ENCODE measurements at regions not wholly inside any gene's neighbourhood (a gene's known extent, or its start where the extent isn't known, plus 50 kb on each side); places are given as distances from the start of the nearest gene placed in this dataset.

DNA sequence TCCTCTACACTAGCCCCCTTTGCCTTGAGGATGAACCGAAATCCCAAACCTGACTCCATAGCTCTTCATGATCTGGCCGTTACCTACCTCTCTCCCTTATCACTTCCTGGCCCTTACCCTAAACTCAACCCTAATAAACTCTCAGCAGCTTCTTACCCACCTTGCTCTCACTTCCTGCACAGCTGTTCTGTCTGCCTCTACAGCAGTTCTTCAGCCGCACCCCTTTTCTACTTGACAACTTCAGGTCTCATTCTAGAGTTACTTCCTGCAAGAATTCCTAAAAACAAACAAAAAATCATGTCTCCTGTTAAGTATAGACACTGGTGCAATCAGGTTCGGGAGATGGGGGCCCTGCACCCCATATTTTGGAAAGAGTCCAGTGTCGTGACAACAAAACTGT, 239.9 kb upstream of the CELF2 start:
- H3K18ac ChIP-seq (ENCODE audit: low read length), result no peak overlapping the region
- no peak overlapping the region for H3K9ac ChIP-seq (ENCODE audit: low read length)
- no peaks in the 10 kb centered on the region for H3K27me3 ChIP-seq (ENCODE audit: insufficient read depth, low read length, poor library complexity)
- H3K23ac ChIP-seq (ENCODE audit: low read length), result no peak overlapping the region
- H4K8ac ChIP-seq (ENCODE audit: low read depth, low read length), result no peak overlapping the region
- no peak overlapping the region for H3K4me3 ChIP-seq (ENCODE audit: low read length)
- H2BK5ac ChIP-seq (ENCODE audit: low read length), result no peak overlapping the region
- no peak overlapping the region for H2BK120ac ChIP-seq (ENCODE audit: low read depth, low read length)
- H3K56ac ChIP-seq (ENCODE audit: low read length), result no peak overlapping the region
- no peak for DNase-seq
- H3K79me1 ChIP-seq (ENCODE audit: low read length), result no peaks in the 10 kb centered on the region
- no peak overlapping the region for H3K4me2 ChIP-seq (ENCODE audit: low read length)
- H3K4ac ChIP-seq (ENCODE audit: low read depth, low read length), result no peak overlapping the region
- no CpG with 5 or more reads among the region's 5 CpGs for WGBS (ENCODE audit: extremely low coverage, insufficient coverage, low lambda C conversion rate)
- H3K4me1 ChIP-seq (ENCODE audit: control insufficient read depth, low read depth, low read length), result no peaks in the 10 kb centered on the region
- no peaks in the 10 kb centered on the region for H3K36me3 ChIP-seq (ENCODE audit: control insufficient read depth, insufficient read depth, low read length)
- no peaks in the 10 kb centered on the region for H3K79me2 ChIP-seq (ENCODE audit: control insufficient read depth, insufficient read depth, low read length)
- no peak overlapping the region for H2AK5ac ChIP-seq (ENCODE audit: low read length)
- H2BK15ac ChIP-seq (replicated peaks; ENCODE audit: low read depth), result no peak overlapping the region
- no peak overlapping the region for H4K5ac ChIP-seq (ENCODE audit: low read length)
- H3K27ac ChIP-seq (ENCODE audit: low read depth, low read length), result no peak overlapping the region

DNA sequence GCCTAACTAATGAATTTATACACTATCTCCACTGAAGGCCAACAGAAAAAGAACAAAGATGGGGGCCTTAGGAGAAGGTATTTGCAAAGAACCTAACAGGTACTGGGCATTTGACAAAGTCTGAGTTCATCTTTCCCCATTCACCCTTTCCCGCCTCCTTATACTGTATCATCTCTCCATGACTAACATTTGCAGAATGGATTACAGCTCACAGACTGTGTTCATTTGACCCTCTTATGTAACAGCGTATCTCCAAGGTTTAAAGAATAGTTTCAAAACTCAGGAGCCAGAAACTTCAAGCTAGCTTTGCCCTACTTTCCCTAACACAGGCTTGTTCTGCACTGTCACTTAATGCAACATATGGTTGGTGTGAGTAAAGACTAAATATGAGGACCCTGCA, 238.7 kb upstream of the CELF2 start:
- Histone ChIP-seq H3K23ac (ENCODE audit: low read length) (no peak overlapping the region), H2BK120ac (ENCODE audit: low read depth, low read length) (no peak overlapping the region), H2AK5ac (ENCODE audit: low read length) (no peak overlapping the region), H4K8ac (ENCODE audit: low read depth, low read length) (no peak overlapping the region), H2BK5ac (ENCODE audit: low read length) (no peak overlapping the region), H3K56ac (ENCODE audit: low read length) (no peak overlapping the region), H3K4me3 (ENCODE audit: low read length) (no peak overlapping the region), H3K4ac (ENCODE audit: low read depth, low read length) (no peak overlapping the region), H3K4me1 (ENCODE audit: control insufficient read depth, low read depth, low read length) (no peaks in the 10 kb centered on the region), H3K4me2 (ENCODE audit: low read length) (no peak overlapping the region), H3K27me3 (ENCODE audit: insufficient read depth, low read length, poor library complexity) (no peaks in the 10 kb centered on the region), H3K79me2 (ENCODE audit: control insufficient read depth, insufficient read depth, low read length) (no peaks in the 10 kb centered on the region), H4K5ac (ENCODE audit: low read length) (no peak overlapping the region), H3K27ac (ENCODE audit: low read depth, low read length) (no peak overlapping the region), H2BK15ac (replicated peaks; ENCODE audit: low read depth) (no peak overlapping the region), H3K9ac (ENCODE audit: low read length) (no peak overlapping the region), H3K18ac (ENCODE audit: low read length) (no peak overlapping the region), H3K36me3 (ENCODE audit: control insufficient read depth, insufficient read depth, low read length) (no peaks in the 10 kb centered on the region), H3K79me1 (ENCODE audit: low read length) (no peaks in the 10 kb centered on the region)
- DNase-seq, result no peak
- WGBS (ENCODE audit: extremely low coverage, insufficient coverage, low lambda C conversion rate), result no CpG with 5 or more reads among the region's 2 CpGs

DNA sequence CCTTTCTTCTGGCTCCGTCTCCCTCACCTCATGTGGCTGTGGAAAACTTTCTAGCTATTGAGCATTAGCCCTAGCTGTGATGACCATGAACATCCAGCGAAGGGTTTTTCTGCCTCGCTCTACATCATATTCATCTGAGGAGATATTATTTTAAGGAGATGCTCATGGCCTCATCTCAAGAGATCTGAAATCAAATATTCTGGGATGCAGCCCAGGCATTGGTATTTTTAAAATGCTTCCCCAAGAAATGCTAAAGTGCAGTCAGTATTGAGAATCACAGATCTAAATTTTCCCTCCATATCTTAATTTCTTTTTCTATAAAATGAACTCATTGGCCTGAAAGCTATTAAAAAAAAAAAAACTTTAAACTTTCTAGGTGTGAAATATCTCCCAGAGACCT, 238.2 kb upstream of the CELF2 start:
- no peak overlapping the region for H3K9ac ChIP-seq (ENCODE audit: low read length)
- no peaks in the 10 kb centered on the region for H3K79me1 ChIP-seq (ENCODE audit: low read length)
- no peak overlapping the region for H3K27ac ChIP-seq (ENCODE audit: low read depth, low read length)
- H2BK15ac ChIP-seq (replicated peaks; ENCODE audit: low read depth), result no peak overlapping the region
- DNase-seq, result no peak
- H3K4me2 ChIP-seq (ENCODE audit: low read length), result no peak overlapping the region
- no peaks in the 10 kb centered on the region for H3K36me3 ChIP-seq (ENCODE audit: control insufficient read depth, insufficient read depth, low read length)
- no peak overlapping the region for H2BK120ac ChIP-seq (ENCODE audit: low read depth, low read length)
- no peak overlapping the region for H3K23ac ChIP-seq (ENCODE audit: low read length)
- H3K4ac ChIP-seq (ENCODE audit: low read depth, low read length), result no peak overlapping the region
- no peaks in the 10 kb centered on the region for H3K79me2 ChIP-seq (ENCODE audit: control insufficient read depth, insufficient read depth, low read length)
- no peak overlapping the region for H4K5ac ChIP-seq (ENCODE audit: low read length)
- H2AK5ac ChIP-seq (ENCODE audit: low read length), result no peak overlapping the region
- no peaks in the 10 kb centered on the region for H3K27me3 ChIP-seq (ENCODE audit: insufficient read depth, low read length, poor library complexity)
- H3K4me1 ChIP-seq (ENCODE audit: control insufficient read depth, low read depth, low read length), result no peaks in the 10 kb centered on the region
- H3K4me3 ChIP-seq (ENCODE audit: low read length), result no peak overlapping the region
- WGBS (ENCODE audit: extremely low coverage, insufficient coverage, low lambda C conversion rate), result no CpG with 5 or more reads among the region's 3 CpGs
- H4K8ac ChIP-seq (ENCODE audit: low read depth, low read length), result no peak overlapping the region
- no peak overlapping the region for H2BK5ac ChIP-seq (ENCODE audit: low read length)
- no peak overlapping the region for H3K56ac ChIP-seq (ENCODE audit: low read length)
- no peak overlapping the region for H3K18ac ChIP-seq (ENCODE audit: low read length)

DNA sequence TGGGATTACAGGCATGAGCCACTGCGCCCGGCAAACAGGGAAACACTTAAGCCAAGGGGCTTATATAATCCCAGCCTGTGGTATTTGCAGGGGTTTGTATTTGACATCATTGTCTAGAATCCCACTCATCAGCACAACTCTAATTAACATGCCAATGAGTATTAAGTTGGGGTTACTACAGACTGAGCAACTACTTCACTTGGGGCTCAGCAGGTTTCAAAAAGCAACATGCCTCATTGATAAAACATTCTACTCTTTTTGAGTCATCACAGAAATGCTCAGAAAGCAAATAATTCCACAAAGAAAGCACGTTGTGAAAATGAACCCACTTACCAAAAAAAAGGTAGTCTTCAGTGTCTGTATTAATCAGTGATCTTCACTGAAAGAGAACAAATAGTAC, 236.9 kb upstream of the CELF2 start:
- Histone ChIP-seq H3K4me2 (ENCODE audit: low read length) (no peak overlapping the region), H2AK5ac (ENCODE audit: low read length) (no peak overlapping the region), H3K4me3 (ENCODE audit: low read length) (no peak overlapping the region), H3K9ac (ENCODE audit: low read length) (no peak overlapping the region), H3K56ac (ENCODE audit: low read length) (no peak overlapping the region), H4K5ac (ENCODE audit: low read length) (no peak overlapping the region), H3K27me3 (ENCODE audit: insufficient read depth, low read length, poor library complexity) (no peaks in the 10 kb centered on the region), H3K36me3 (ENCODE audit: control insufficient read depth, insufficient read depth, low read length) (no peaks in the 10 kb centered on the region), H2BK5ac (ENCODE audit: low read length) (no peak overlapping the region), H3K79me2 (ENCODE audit: control insufficient read depth, insufficient read depth, low read length) (no peaks in the 10 kb centered on the region), H3K79me1 (ENCODE audit: low read length) (no peaks in the 10 kb centered on the region), H3K27ac (ENCODE audit: low read depth, low read length) (no peak overlapping the region), H3K4me1 (ENCODE audit: control insufficient read depth, low read depth, low read length) (no peaks in the 10 kb centered on the region), H2BK120ac (ENCODE audit: low read depth, low read length) (no peak overlapping the region), H4K8ac (ENCODE audit: low read depth, low read length) (no peak overlapping the region), H3K23ac (ENCODE audit: low read length) (no peak overlapping the region), H3K4ac (ENCODE audit: low read depth, low read length) (no peak overlapping the region), H2BK15ac (replicated peaks; ENCODE audit: low read depth) (no peak overlapping the region), H3K18ac (ENCODE audit: low read length) (no peak overlapping the region)
- DNase-seq, result no peak
- WGBS (ENCODE audit: extremely low coverage, insufficient coverage, low lambda C conversion rate), result no CpG with 5 or more reads among the region's 3 CpGs

DNA sequence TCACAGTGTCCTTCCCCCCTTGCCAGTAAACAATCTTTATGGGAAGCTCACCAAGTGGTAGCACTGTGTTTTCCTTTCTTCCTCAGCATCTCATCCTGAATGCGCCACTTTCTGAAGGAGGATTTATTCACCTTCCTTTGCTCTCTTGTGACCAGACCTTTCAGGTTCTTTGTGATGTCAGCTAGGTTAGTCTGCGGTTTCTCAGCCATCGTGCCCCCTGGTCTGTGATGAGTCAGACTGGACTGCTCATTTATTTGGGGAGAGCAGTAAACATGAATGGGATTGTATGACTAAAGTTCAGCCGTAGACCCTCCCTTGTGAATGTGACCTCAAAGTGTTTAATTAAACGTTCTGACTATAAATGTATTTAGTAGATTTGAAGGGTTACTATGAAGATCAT, 235.1 kb upstream of the CELF2 start:
- H3K27me3 ChIP-seq (ENCODE audit: insufficient read depth, low read length, poor library complexity), result no peaks in the 10 kb centered on the region
- H3K4ac ChIP-seq (ENCODE audit: low read depth, low read length), result no peak overlapping the region
- H3K18ac ChIP-seq (ENCODE audit: low read length), result no peak overlapping the region
- no peak overlapping the region for H4K5ac ChIP-seq (ENCODE audit: low read length)
- H3K56ac ChIP-seq (ENCODE audit: low read length), result no peak overlapping the region
- no peaks in the 10 kb centered on the region for H3K4me1 ChIP-seq (ENCODE audit: control insufficient read depth, low read depth, low read length)
- no peak overlapping the region for H2BK5ac ChIP-seq (ENCODE audit: low read length)
- H3K36me3 ChIP-seq (ENCODE audit: control insufficient read depth, insufficient read depth, low read length), result no peaks in the 10 kb centered on the region
- H3K23ac ChIP-seq (ENCODE audit: low read length), result no peak overlapping the region
- DNase-seq, result no peak
- H2BK15ac ChIP-seq (replicated peaks; ENCODE audit: low read depth), result no peak overlapping the region
- no peak overlapping the region for H3K4me3 ChIP-seq (ENCODE audit: low read length)
- H3K4me2 ChIP-seq (ENCODE audit: low read length), result no peak overlapping the region
- H2AK5ac ChIP-seq (ENCODE audit: low read length), result no peak overlapping the region
- H2BK120ac ChIP-seq (ENCODE audit: low read depth, low read length), result no peak overlapping the region
- no peaks in the 10 kb centered on the region for H3K79me1 ChIP-seq (ENCODE audit: low read length)
- WGBS (ENCODE audit: extremely low coverage, insufficient coverage, low lambda C conversion rate), result no CpG with 5 or more reads among the region's 5 CpGs
- no peak overlapping the region for H3K9ac ChIP-seq (ENCODE audit: low read length)
- no peak overlapping the region for H4K8ac ChIP-seq (ENCODE audit: low read depth, low read length)
- no peaks in the 10 kb centered on the region for H3K79me2 ChIP-seq (ENCODE audit: control insufficient read depth, insufficient read depth, low read length)
- no peak overlapping the region for H3K27ac ChIP-seq (ENCODE audit: low read depth, low read length)

DNA sequence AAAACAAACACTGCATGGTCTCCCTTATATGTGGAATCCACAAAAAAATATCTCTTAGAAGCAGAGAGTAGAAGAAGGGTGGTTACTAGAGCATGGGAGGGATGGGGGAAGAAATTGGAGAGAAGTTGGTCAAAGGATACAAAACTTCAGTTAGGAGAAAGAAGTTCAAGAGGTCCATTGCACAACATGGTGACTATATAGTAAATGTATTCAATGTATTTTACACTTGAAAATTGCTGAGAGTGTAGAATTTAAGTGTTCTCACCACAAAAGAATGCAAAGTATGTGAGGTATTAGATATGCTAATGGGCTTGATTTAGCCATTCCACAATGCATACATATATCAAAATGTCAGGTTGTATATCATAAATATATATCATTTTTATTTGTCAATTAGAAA, 232.0 kb upstream of the CELF2 start:
- Histone ChIP-seq H3K4me3 (ENCODE audit: low read length) (no peak overlapping the region), H3K27ac (ENCODE audit: low read depth, low read length) (no peak overlapping the region), H2BK5ac (ENCODE audit: low read length) (no peak overlapping the region), H2BK15ac (replicated peaks; ENCODE audit: low read depth) (no peak overlapping the region), H3K23ac (ENCODE audit: low read length) (no peak overlapping the region), H3K36me3 (ENCODE audit: control insufficient read depth, insufficient read depth, low read length) (no peaks in the 10 kb centered on the region), H3K79me2 (ENCODE audit: control insufficient read depth, insufficient read depth, low read length) (no peaks in the 10 kb centered on the region), H3K4me1 (ENCODE audit: control insufficient read depth, low read depth, low read length) (no peaks in the 10 kb centered on the region), H3K4ac (ENCODE audit: low read depth, low read length) (no peak overlapping the region), H2AK5ac (ENCODE audit: low read length) (no peak overlapping the region), H3K79me1 (ENCODE audit: low read length) (no peaks in the 10 kb centered on the region), H3K4me2 (ENCODE audit: low read length) (no peak overlapping the region), H3K18ac (ENCODE audit: low read length) (no peak overlapping the region), H4K8ac (ENCODE audit: low read depth, low read length) (no peak overlapping the region), H4K5ac (ENCODE audit: low read length) (no peak overlapping the region), H3K27me3 (ENCODE audit: insufficient read depth, low read length, poor library complexity) (no peaks in the 10 kb centered on the region), H3K56ac (ENCODE audit: low read length) (no peak overlapping the region), H3K9ac (ENCODE audit: low read length) (no peak overlapping the region), H2BK120ac (ENCODE audit: low read depth, low read length) (no peak overlapping the region)
- peak; percentile 82 for DNase-seq

Measured in mesendoderm (in vitro differentiated cells).